Neural cell (in vitro differentiated cells): ENCODE measurements at regions not wholly inside any gene's neighbourhood (a gene's known extent, or its start where the extent isn't known, plus 50 kb on each side); places are given as distances from the start of the nearest gene placed in this dataset.

Source experiments
- H2AFZ ChIP-seq: fragments of 200-600, 300-800 bp; sonication (generic), shearing (Covaris generic); 2 replicates; pipeline ENCODE4 v1.6.0; 2014; ENCODE audit warnings: low read depth, mild to moderate bottlenecking, antibody characterized with exemption, low read length, moderate library complexity
- H3F3A ChIP-seq: fragments of 200-600 bp; shearing (Covaris generic); 2 replicates; pipeline ENCODE4 v1.6.1; 2016; ENCODE audit warnings: mild to moderate bottlenecking, moderate library complexity, mixed read lengths, antibody characterized with exemption, low read length; ENCODE audit not compliant: insufficient read depth, poor library complexity, severe bottlenecking
- H3K27ac ChIP-seq: fragments of 200-600, 300-800 bp; sonication (generic), shearing (Covaris generic); 2 replicates; pipeline ENCODE4 v1.5.1; 2014; ENCODE audit warnings: mild to moderate bottlenecking, low read length, moderate library complexity
- H3K27me3 ChIP-seq: fragments of 300-800, 200-600 bp; sonication (generic), shearing (Covaris generic); 2 replicates; pipeline ENCODE4 v1.6.0; 2014; ENCODE audit warnings: mild to moderate bottlenecking, low read depth, low read length, moderate library complexity; ENCODE audit not compliant: insufficient read depth
- H3K36me3 ChIP-seq: fragments of 300-800, 200-600 bp; sonication (generic), shearing (Covaris generic); 2 replicates; pipeline ENCODE4 v1.5.1; 2014; ENCODE audit warnings: mild to moderate bottlenecking, antibody characterized with exemption, low read length, moderate library complexity; ENCODE audit not compliant: insufficient read depth
- H3K4me2 ChIP-seq: fragments of 300-800, 200-600 bp; sonication (generic), shearing (Covaris generic); 2 replicates; pipeline ENCODE4 v1.6.0; 2014; ENCODE audit warnings: mild to moderate bottlenecking, low read length
- H3K4me3 ChIP-seq: fragments of 300-800, 200-600 bp; sonication (generic), shearing (Covaris generic); 2 replicates; pipeline ENCODE4 v1.5.1; 2014; ENCODE audit warnings: mild to moderate bottlenecking, low read length, moderate library complexity
- H3K79me2 ChIP-seq: fragments of 200-600 bp; shearing (Covaris generic); replicated peaks from 2 replicates; pipeline ENCODE4 v1.6.0; 2014; ENCODE audit warnings: mild to moderate bottlenecking, low read length, moderate library complexity; ENCODE audit not compliant: insufficient read depth
- H3K9ac ChIP-seq: fragments of 300-800, 200-600 bp; sonication (generic), shearing (Covaris generic); 2 replicates; pipeline ENCODE4 v1.6.1; 2016; ENCODE audit warnings: mild to moderate bottlenecking, low read length, mixed read lengths
- H3K9me2 ChIP-seq: fragments of 200-600 bp; shearing (Covaris generic); 2 replicates; pipeline ENCODE4 v1.6.1; 2016; ENCODE audit warnings: mild to moderate bottlenecking, low read length, mixed read lengths; ENCODE audit not compliant: insufficient read depth
- H3K9me3 ChIP-seq: fragments of 200-600, 300-800 bp; sonication (generic), shearing (Covaris generic); 2 replicates; pipeline ENCODE4 v1.6.1; 2016; ENCODE audit warnings: mild to moderate bottlenecking, mixed run types, low read length, moderate library complexity, mixed read lengths
- H4K20me1 ChIP-seq: fragments of 200-600 bp; shearing (Covaris generic); 2 replicates; pipeline ENCODE4 v1.6.1; 2016; ENCODE audit warnings: mild to moderate bottlenecking, mixed run types; ENCODE audit not compliant: insufficient read depth
- CTCF ChIP-seq: fragments of 450-650 bp; IDR thresholded peaks from 2 replicates; pipeline ENCODE4 v1.5.1; 2014; ENCODE audit warnings: antibody characterized with exemption, mild to moderate bottlenecking, moderate library complexity; ENCODE audit not compliant: poor library complexity, severe bottlenecking
- EP300 ChIP-seq: fragments of 450-650 bp; conservative IDR thresholded peaks from 2 replicates; pipeline ENCODE4 v1.6.1; 2014; ENCODE audit warnings: antibody characterized with exemption, mild to moderate bottlenecking, moderate library complexity; ENCODE audit not compliant: poor library complexity, severe bottlenecking
- EZH2 ChIP-seq: fragments of 200-600, 300-800 bp; shearing (Covaris generic), sonication (generic); IDR thresholded peaks from 2 replicates; pipeline ENCODE4 v1.6.1; 2014; ENCODE audit warnings: antibody characterized with exemption, low read length, borderline replicate concordance, mild to moderate bottlenecking; ENCODE audit not compliant: insufficient read depth, poor library complexity, severe bottlenecking
- MXI1 ChIP-seq: fragments of 450-650 bp; conservative IDR thresholded peaks from 2 replicates; pipeline ENCODE4 v1.6.1; 2014; ENCODE audit warnings: antibody characterized with exemption, mild to moderate bottlenecking; ENCODE audit not compliant: poor library complexity, severe bottlenecking
- POLR2AphosphoS5 ChIP-seq: IDR thresholded peaks from 2 replicates; pipeline ENCODE4 v1.6.1; 2012
- RAD21 ChIP-seq: fragments of 450-650 bp; conservative IDR thresholded peaks from 2 replicates; pipeline ENCODE4 v1.6.1; 2014; ENCODE audit warnings: antibody characterized with exemption, mild to moderate bottlenecking, moderate library complexity
- REST ChIP-seq: IDR thresholded peaks from 2 replicates; pipeline ENCODE4 v1.6.1; 2012; ENCODE audit warnings: borderline replicate concordance
- SMC3 ChIP-seq: fragments of 450-650 bp; conservative IDR thresholded peaks from 2 replicates; pipeline ENCODE4 v1.6.1; 2014; ENCODE audit warnings: antibody characterized with exemption, mild to moderate bottlenecking, moderate library complexity; ENCODE audit not compliant: poor library complexity
- TAF1 ChIP-seq: IDR thresholded peaks from 2 replicates; pipeline ENCODE4 v1.6.1; 2012; ENCODE audit warnings: low read depth

DNA sequence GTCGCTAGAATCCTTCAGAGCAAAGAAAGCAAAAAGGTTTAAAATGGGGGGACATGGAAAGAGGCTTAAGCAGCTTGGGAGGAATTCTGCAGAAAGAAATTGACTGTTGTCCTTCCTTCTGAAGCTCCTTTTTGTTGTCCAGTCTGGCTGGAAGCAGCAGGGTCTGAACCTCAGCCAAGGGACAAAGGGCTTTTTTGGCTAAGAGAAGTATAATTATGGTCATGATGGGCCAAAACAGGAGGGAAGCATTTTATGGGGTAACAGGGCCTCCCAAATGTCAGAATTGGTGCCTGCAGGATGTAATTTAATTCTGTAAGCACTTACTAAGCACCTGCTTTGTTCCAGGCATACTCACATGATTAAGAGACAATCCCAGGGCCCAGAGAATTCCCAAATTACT, 74.2 kb upstream of the CPEB2 start:
- H3K9me2 ChIP-seq, result no peaks in the 10 kb centered on the region
- no peak overlapping the region for H3K4me3 ChIP-seq
- no peaks in the 10 kb centered on the region for H3K79me2 ChIP-seq
- H3K9ac ChIP-seq, result no peak overlapping the region
- H3K9me3 ChIP-seq, result no peaks in the 10 kb centered on the region
- H4K20me1 ChIP-seq, result no peaks in the 10 kb centered on the region
- H3F3A ChIP-seq, result no peaks in the 10 kb centered on the region
- H3K27ac ChIP-seq, result no peak overlapping the region
- no peak for TF ChIP-seq EZH2
- H3K27me3 ChIP-seq, result no peaks in the 10 kb centered on the region
- H3K36me3 ChIP-seq, result no peaks in the 10 kb centered on the region
- no peak overlapping the region for H3K4me2 ChIP-seq
- no peak overlapping the region for H2AFZ ChIP-seq

DNA sequence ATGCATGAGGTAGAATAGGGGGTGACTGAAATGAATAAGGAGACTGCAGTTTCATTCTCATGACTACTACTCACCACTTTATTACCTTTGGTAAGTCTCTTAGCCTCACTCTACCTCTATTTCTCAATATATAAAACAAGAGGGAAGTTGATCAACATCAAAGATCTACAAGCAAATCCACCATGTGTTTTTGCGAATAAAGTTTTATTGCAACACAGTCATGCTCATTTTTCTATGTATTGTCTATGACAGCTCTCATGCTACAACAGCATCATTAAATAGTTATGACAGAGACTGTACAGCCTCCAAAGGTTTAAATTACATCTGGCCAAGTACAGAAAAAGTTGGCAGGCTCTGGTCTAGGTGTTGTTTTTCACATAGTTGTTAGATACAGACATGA, 72.6 kb upstream of the CPEB2 start:
- no peaks in the 10 kb centered on the region for H3K9me3 ChIP-seq
- H3K4me3 ChIP-seq, result no peak overlapping the region
- no peaks in the 10 kb centered on the region for H3K9me2 ChIP-seq
- no peaks in the 10 kb centered on the region for H3F3A ChIP-seq
- no peaks in the 10 kb centered on the region for H3K36me3 ChIP-seq
- H2AFZ ChIP-seq, result no peak overlapping the region
- no peaks in the 10 kb centered on the region for H3K79me2 ChIP-seq
- no peak overlapping the region for H3K4me2 ChIP-seq
- H3K9ac ChIP-seq, result no peak overlapping the region
- no peaks in the 10 kb centered on the region for H3K27me3 ChIP-seq
- no peaks in the 10 kb centered on the region for H4K20me1 ChIP-seq
- no peak overlapping the region for H3K27ac ChIP-seq
- no peak for TF ChIP-seq MXI1
- TF ChIP-seq SMC3, result no peak
- no peak for TF ChIP-seq POLR2AphosphoS5
- TF ChIP-seq REST, result no peak
- no peak for TF ChIP-seq EP300
- no peak for TF ChIP-seq RAD21
- no peak for TF ChIP-seq CTCF
- TF ChIP-seq EZH2, result no peak
- TF ChIP-seq TAF1, result no peak
